GM12874 (cell line): ENCODE measurements at regions not wholly inside any gene's neighbourhood (a gene's known extent, or its start where the extent isn't known, plus 50 kb on each side); places are given as distances from the start of the nearest gene placed in this dataset.

Experiments used
- CTCF ChIP-seq: IDR thresholded peaks from 2 replicates; pipeline ENCODE4 v1.5.1; 2011; ENCODE audit warnings: low read depth, mild to moderate bottlenecking, control low read depth, low read length, moderate library complexity; ENCODE audit not compliant: insufficient read depth

GRCh38 chr1:239805851-239806772 is 285.6 kb upstream of the FMN2 start:
- TF ChIP-seq CTCF: no peak

DNA sequence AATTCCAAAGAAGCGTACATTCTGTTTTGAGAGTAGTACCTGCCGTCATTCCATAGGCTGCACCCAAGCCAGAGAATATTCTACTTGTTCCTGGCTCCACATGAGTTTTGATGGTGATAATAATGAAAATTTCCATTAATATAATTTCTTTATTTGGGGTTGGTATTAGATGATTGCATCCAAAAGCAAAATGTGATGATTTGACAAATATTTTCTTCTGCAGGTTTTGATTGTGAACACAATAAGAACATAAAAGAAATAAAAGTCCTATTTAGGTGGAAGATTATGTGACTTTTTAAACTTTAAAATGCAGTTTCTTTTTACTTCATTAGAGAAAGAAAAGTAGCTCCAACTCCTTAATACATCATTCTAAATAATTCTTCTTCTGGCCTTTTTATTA is 284.8 kb upstream of the FMN2 start:
- no peak for TF ChIP-seq CTCF

DNA sequence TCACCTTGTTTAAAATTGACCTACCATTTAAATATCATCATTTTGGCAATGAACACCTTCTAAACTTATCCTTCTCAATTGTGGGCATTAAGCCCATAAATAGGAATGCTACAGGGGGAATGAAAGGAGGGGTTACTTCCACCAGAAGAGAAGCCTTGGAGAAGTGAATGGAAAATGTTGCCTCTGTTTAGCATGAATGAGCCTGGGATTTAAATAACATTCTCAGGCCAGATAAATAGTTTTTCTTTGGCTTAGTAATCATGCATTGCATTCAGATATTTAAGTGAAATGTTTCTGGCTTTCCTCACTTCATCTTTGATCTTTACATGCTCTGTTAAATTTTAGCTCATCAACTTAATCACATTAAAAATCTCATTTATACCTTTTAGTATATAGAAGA is 284.3 kb upstream of the FMN2 start:
- no peak for TF ChIP-seq CTCF

- TF ChIP-seq CTCF: no peak
These were observed 281.6 kb upstream of the FMN2 start for GRCh38 chr1:239810061-239810481.

DNA sequence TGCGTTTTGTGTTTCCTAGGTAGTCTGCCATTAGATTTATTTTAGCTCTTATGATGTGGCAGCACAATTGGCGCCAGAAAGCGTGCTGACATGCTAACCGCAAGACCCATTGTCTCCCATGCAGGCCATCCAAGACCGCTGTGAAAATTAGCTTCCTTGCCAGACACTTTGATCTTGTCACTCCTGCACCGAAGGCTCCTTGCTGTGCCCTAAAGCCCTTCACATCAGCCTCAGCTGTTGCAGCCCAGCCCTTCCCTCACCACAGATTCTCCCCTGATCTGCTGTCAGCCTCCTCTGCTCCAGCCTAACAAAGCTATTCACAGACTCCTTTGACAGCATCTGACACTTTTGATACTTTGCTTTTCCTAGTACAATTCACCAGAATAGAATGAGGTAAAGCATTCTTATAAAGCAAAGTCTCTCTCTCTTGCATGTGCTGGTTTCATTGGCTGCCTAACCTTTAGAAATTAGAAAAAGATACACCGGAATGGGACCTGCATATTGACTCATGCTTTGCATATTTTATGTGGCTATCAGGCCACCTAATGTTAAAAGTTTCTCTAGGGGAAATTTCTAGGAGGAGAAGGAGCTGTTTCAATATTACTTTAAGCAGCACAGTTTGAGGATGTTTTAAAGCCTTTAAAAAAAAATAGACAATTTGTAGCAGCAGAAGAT is 280.3 kb upstream of the FMN2 start:
- TF ChIP-seq CTCF: no peak

DNA sequence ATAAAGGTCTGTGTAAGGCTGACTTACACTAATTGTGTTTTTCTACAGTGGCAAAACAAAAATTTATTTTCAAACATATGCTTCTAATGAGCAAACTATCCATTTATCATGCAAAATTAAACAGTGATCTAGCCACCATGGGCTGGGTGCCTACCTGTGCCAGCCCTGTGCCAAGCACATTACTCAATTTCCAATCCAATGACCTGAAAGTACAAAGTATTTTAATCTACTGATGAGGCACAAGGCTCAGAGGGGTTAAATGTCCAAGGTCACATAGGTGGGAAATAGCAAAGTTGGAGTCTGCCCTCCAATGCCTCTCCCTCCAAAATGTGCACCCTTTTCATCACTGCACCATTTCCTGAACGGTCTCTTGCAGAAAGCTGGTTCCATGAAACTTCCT is 279.1 kb upstream of the FMN2 start:
- no peak for TF ChIP-seq CTCF

DNA sequence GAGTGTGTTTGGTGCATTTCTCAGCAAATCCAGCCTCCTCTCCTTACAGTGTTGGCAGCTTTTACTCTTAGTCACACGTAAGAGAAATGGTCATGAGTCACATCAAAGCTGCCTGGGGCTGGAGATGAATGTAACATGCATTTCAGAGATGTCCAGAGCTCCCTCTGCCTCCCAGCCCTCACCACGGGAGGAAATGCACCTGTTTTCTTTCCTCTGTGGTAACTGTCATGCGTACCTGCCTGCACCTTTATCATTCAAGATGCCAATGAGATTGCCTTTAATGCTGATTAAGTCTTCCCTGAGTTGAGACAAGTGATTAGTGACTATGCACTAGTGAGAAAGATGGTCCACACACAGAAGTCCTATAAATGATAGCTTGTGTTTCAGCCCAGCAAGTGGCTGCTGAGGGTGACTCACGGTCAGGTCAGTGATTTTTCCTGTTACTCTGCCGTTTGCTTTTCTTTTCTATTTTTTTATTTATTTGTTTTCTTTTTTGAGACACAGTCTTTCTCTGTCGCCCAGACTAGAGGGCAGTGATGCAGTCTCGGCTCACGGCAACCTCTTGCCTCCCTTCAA is 277.3 kb upstream of the FMN2 start:
- no peak for TF ChIP-seq CTCF
